Liver (tissue), 3 donors: ENCODE measurements at regions not wholly inside any gene's neighbourhood (a gene's known extent, or its start where the extent isn't known, plus 50 kb on each side); places are given as distances from the start of the nearest gene placed in this dataset.

Experiments used
- JUND ChIP-seq, 2 donors: IDR thresholded peaks; 2 replicates each; pipeline ENCODE4 v1.6.1; 2016; ENCODE audit warnings: antibody characterized with exemption in 2 of 2
- MAX ChIP-seq: IDR thresholded peaks from 2 replicates; pipeline ENCODE4 v1.6.1; 2016; ENCODE audit warnings: antibody characterized with exemption
- ZBTB33 ChIP-seq: IDR thresholded peaks from 2 replicates; pipeline ENCODE4 v1.6.1; 2016; ENCODE audit warnings: antibody characterized with exemption
- TF ChIP-seq, protein P1 (sequence below): fragments of 150-350 bp; IDR thresholded peaks from 2 replicates; pipeline ENCODE4 v1.5.1; 2017; ENCODE audit warnings: improper control_type of control experiment, low read depth, low read length; ENCODE audit not compliant: missing input control
- donor health status: healthy.
- donor health status: healthy.

DNA sequence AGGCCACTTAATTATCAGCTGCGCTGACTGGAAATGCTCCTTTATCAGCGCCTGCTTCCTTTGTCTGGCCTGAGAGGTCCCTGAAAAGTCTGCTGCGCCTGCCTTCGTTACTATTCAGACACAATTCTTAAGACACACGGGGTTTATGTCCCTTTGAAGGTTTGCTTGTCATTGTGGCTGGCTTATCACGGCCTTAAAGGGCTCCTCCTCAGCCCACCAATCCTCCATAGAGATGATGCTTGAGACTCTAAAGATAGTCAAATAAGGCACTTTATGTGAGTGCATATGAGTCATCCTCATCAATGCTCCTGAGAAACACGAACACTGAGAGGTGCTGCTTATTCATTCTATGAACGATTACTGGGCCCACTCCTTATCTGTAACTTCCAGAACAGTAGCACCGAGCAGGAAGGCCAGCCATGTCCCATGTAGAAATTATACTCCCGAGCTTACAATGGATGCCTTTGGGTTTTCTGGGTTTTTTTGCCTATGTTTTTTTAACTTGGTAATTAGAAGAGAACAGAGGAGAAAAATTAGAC lies 1268.2 kb upstream of the TMEM132C start:
- TF ChIP-seq JUND (IDR thresholded peaks at IDR 0.05), result no peak
- TF ChIP-seq MAX, result no peak
- no peak for TF ChIP-seq ZBTB33
- TF ChIP-seq, protein P1, sequence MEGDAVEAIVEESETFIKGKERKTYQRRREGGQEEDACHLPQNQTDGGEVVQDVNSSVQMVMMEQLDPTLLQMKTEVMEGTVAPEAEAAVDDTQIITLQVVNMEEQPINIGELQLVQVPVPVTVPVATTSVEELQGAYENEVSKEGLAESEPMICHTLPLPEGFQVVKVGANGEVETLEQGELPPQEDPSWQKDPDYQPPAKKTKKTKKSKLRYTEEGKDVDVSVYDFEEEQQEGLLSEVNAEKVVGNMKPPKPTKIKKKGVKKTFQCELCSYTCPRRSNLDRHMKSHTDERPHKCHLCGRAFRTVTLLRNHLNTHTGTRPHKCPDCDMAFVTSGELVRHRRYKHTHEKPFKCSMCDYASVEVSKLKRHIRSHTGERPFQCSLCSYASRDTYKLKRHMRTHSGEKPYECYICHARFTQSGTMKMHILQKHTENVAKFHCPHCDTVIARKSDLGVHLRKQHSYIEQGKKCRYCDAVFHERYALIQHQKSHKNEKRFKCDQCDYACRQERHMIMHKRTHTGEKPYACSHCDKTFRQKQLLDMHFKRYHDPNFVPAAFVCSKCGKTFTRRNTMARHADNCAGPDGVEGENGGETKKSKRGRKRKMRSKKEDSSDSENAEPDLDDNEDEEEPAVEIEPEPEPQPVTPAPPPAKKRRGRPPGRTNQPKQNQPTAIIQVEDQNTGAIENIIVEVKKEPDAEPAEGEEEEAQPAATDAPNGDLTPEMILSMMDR, result no peak
